ENCODE measurements at regions not wholly inside any gene's neighbourhood (a gene's known extent, or its start where the extent isn't known, plus 50 kb on each side); places are given as distances from the start of the nearest gene placed in this dataset.
A peak's percentile ranks its signal among the peaks of the same experiment; 100 is the strongest.

DNA sequence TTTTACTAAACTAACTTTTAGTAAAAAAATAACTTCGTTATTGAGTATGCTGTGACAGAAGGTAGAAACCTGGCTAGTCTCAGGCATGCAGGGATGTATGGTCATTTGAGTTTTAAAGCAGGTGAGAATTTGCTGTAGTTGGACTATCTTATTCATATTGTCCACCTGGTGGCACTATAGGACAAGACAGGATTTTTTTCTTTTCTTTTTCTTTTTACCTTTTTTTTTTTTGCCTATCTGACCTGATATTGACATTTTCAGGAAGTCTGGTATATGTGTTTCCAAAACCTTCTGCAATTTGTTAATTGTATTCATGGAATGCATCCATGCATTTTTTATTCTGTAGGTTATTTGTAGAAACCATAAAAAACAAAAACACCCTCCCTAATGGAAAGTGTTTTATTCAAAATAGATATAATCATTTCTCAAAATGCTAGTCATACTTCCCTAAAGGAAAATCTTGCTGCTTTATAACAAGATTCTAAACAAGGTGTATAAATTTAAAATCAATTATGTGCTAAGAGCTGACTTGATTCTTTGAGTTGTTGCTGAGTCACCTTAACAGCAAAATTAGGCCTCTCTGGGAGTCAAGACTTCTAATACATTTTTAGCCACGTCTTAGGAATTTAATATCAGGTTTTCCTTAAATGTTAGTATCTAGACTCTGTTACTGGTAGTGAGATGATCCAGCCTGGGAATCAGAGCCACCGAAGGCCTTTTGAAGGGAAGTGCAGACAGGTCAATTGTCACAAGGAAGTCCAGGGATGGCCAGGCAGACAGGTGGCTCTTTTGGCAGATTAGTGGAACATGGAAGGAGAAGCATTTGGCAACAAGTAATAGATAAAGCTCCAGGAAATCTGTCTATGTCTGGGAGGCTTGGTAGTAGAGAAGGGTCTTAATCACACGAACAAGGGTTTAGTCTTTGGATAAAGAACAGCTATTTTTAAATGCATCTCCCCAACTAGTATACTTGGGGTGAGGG, 201.3 kb upstream of the GNPDA2 start:
- TF ChIP-seq ZFP30 (CRISPR knock-in tag; IDR thresholded peaks at IDR 0.05) (no peak), ISL1 (CRISPR knock-in tag; IDR thresholded peaks at IDR 0.05) (no peak), ESRRG (CRISPR knock-in tag; IDR thresholded peaks at IDR 0.05) (no peak), CSDC2 (CRISPR knock-in tag; IDR thresholded peaks at IDR 0.05) (no peak), RARB (CRISPR knock-in tag; IDR thresholded peaks at IDR 0.05) (no peak), PPARA (CRISPR knock-in tag; IDR thresholded peaks at IDR 0.05; ENCODE audit: borderline replicate concordance) (no peak), TOX (CRISPR knock-in tag; IDR thresholded peaks at IDR 0.05; ENCODE audit: borderline replicate concordance) (no peak), ARNTL (CRISPR knock-in tag; IDR thresholded peaks at IDR 0.05; ENCODE audit: borderline replicate concordance, low read depth) (no peak), SNAI2 (CRISPR knock-in tag; IDR thresholded peaks at IDR 0.05) (no peak), ZFP3 (CRISPR knock-in tag; IDR thresholded peaks at IDR 0.05) (no peak), TCF4 (CRISPR knock-in tag; IDR thresholded peaks at IDR 0.05; ENCODE audit: borderline replicate concordance) (no peak), ZNF565 (CRISPR knock-in tag; conservative IDR thresholded peaks at IDR 0.05; ENCODE audit: low read depth) (no peak), GLIS3 (CRISPR knock-in tag; IDR thresholded peaks at IDR 0.05) (no peak), ZNF8 (CRISPR knock-in tag; IDR thresholded peaks at IDR 0.05) (no peak), BACH2 (CRISPR knock-in tag; IDR thresholded peaks at IDR 0.05; ENCODE audit: borderline replicate concordance) (no peak), OSR1 (CRISPR knock-in tag; IDR thresholded peaks at IDR 0.05) (no peak)
- TF ChIP-seq, protein P1, sequence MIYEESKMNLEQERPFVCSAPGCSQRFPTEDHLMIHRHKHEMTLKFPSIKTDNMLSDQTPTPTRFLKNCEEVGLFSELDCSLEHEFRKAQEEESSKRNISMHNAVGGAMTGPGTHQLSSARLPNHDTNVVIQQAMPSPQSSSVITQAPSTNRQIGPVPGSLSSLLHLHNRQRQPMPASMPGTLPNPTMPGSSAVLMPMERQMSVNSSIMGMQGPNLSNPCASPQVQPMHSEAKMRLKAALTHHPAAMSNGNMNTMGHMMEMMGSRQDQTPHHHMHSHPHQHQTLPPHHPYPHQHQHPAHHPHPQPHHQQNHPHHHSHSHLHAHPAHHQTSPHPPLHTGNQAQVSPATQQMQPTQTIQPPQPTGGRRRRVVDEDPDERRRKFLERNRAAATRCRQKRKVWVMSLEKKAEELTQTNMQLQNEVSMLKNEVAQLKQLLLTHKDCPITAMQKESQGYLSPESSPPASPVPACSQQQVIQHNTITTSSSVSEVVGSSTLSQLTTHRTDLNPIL (CRISPR knock-in tag; IDR thresholded peaks at IDR 0.05; ENCODE audit: low read depth) = no peak
- TF ChIP-seq, protein P2, sequence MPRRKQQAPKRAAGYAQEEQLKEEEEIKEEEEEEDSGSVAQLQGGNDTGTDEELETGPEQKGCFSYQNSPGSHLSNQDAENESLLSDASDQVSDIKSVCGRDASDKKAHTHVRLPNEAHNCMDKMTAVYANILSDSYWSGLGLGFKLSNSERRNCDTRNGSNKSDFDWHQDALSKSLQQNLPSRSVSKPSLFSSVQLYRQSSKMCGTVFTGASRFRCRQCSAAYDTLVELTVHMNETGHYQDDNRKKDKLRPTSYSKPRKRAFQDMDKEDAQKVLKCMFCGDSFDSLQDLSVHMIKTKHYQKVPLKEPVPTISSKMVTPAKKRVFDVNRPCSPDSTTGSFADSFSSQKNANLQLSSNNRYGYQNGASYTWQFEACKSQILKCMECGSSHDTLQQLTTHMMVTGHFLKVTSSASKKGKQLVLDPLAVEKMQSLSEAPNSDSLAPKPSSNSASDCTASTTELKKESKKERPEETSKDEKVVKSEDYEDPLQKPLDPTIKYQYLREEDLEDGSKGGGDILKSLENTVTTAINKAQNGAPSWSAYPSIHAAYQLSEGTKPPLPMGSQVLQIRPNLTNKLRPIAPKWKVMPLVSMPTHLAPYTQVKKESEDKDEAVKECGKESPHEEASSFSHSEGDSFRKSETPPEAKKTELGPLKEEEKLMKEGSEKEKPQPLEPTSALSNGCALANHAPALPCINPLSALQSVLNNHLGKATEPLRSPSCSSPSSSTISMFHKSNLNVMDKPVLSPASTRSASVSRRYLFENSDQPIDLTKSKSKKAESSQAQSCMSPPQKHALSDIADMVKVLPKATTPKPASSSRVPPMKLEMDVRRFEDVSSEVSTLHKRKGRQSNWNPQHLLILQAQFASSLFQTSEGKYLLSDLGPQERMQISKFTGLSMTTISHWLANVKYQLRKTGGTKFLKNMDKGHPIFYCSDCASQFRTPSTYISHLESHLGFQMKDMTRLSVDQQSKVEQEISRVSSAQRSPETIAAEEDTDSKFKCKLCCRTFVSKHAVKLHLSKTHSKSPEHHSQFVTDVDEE (CRISPR knock-in tag; IDR thresholded peaks at IDR 0.05) = no peak
- TF ChIP-seq, protein P3, sequence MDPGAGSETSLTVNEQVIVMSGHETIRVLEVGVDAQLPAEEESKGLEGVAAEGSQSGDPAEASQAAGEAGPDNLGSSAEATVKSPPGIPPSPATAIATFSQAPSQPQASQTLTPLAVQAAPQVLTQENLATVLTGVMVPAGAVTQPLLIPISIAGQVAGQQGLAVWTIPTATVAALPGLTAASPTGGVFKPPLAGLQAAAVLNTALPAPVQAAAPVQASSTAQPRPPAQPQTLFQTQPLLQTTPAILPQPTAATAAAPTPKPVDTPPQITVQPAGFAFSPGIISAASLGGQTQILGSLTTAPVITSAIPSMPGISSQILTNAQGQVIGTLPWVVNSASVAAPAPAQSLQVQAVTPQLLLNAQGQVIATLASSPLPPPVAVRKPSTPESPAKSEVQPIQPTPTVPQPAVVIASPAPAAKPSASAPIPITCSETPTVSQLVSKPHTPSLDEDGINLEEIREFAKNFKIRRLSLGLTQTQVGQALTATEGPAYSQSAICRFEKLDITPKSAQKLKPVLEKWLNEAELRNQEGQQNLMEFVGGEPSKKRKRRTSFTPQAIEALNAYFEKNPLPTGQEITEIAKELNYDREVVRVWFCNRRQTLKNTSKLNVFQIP (CRISPR knock-in tag; IDR thresholded peaks at IDR 0.05; ENCODE audit: borderline replicate concordance, low read depth) = no peak
- ATAC-seq = no peak

DNA sequence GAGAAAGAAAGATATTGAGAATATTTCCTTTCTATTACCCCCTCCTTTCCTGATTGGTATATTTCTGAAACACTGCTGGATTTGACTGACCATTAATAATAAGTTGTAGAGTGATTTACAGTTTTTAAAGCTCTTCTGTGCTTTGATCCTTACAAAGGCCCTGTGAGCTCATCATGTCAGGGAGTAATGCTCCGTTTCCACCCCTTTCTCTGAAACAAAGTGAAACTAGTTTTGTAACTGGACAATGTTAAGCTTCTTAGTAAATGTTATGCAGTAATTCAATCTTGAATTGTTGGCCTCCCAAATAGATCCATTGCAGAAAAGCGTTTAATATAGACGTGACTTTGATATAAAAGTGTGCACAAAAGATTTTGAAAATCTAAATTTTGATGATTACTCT, 190.1 kb upstream of the GNPDA2 start:
- no peak for TF ChIP-seq TCF4 (CRISPR knock-in tag; IDR thresholded peaks at IDR 0.05; ENCODE audit: borderline replicate concordance)
- TF ChIP-seq GLIS3 (CRISPR knock-in tag; IDR thresholded peaks at IDR 0.05) = no peak
- TF ChIP-seq, protein P1 (CRISPR knock-in tag; IDR thresholded peaks at IDR 0.05; ENCODE audit: low read depth) = no peak
- no peak for TF ChIP-seq ZNF565 (CRISPR knock-in tag; conservative IDR thresholded peaks at IDR 0.05; ENCODE audit: low read depth)
- no peak for TF ChIP-seq SNAI2 (CRISPR knock-in tag; IDR thresholded peaks at IDR 0.05)
- TF ChIP-seq OSR1 (CRISPR knock-in tag; IDR thresholded peaks at IDR 0.05) = no peak
- no peak for TF ChIP-seq ZFP3 (CRISPR knock-in tag; IDR thresholded peaks at IDR 0.05)
- TF ChIP-seq, protein P4, sequence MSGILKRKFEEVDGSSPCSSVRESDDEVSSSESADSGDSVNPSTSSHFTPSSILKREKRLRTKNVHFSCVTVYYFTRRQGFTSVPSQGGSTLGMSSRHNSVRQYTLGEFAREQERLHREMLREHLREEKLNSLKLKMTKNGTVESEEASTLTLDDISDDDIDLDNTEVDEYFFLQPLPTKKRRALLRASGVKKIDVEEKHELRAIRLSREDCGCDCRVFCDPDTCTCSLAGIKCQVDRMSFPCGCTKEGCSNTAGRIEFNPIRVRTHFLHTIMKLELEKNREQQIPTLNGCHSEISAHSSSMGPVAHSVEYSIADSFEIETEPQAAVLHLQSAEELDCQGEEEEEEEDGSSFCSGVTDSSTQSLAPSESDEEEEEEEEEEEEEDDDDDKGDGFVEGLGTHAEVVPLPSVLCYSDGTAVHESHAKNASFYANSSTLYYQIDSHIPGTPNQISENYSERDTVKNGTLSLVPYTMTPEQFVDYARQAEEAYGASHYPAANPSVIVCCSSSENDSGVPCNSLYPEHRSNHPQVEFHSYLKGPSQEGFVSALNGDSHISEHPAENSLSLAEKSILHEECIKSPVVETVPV (CRISPR knock-in tag; IDR thresholded peaks at IDR 0.05) = no peak
- TF ChIP-seq, protein P3 (CRISPR knock-in tag; IDR thresholded peaks at IDR 0.05; ENCODE audit: borderline replicate concordance, low read depth) = no peak
- no peak for TF ChIP-seq RARB (CRISPR knock-in tag; IDR thresholded peaks at IDR 0.05)
- TF ChIP-seq ZFP30 (CRISPR knock-in tag; IDR thresholded peaks at IDR 0.05) = no peak
- no peak for TF ChIP-seq ZNF8 (CRISPR knock-in tag; IDR thresholded peaks at IDR 0.05)
- TF ChIP-seq, protein P2 (CRISPR knock-in tag; IDR thresholded peaks at IDR 0.05) = no peak
- TF ChIP-seq, protein P5, sequence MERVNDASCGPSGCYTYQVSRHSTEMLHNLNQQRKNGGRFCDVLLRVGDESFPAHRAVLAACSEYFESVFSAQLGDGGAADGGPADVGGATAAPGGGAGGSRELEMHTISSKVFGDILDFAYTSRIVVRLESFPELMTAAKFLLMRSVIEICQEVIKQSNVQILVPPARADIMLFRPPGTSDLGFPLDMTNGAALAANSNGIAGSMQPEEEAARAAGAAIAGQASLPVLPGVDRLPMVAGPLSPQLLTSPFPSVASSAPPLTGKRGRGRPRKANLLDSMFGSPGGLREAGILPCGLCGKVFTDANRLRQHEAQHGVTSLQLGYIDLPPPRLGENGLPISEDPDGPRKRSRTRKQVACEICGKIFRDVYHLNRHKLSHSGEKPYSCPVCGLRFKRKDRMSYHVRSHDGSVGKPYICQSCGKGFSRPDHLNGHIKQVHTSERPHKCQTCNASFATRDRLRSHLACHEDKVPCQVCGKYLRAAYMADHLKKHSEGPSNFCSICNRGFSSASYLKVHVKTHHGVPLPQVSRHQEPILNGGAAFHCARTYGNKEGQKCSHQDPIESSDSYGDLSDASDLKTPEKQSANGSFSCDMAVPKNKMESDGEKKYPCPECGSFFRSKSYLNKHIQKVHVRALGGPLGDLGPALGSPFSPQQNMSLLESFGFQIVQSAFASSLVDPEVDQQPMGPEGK (CRISPR knock-in tag; IDR thresholded peaks at IDR 0.05; ENCODE audit: borderline replicate concordance) = no peak
- peak; percentile 42; the same call in 1 of the 3 replicates for ATAC-seq

Data from SK-N-SH treated with all-trans-retinoic acid at 6 μM for 48 hours (cell line).